K562 (cell line): ENCODE measurements at regions not wholly inside any gene's neighbourhood (a gene's known extent, or its start where the extent isn't known, plus 50 kb on each side); places are given as distances from the start of the nearest gene placed in this dataset.

Experiments
- DEAF1 ChIP-seq: fragments of 450-650 bp; formaldehyde crosslinking; IDR thresholded peaks from 2 replicates; pipeline ENCODE4 v1.4.0; 2020; ENCODE audit warnings: mild to moderate bottlenecking, moderate library complexity
- TBL1XR1 ChIP-seq, 2 experiments: IDR thresholded peaks; 2 replicates each; pipeline ENCODE4 v1.6.1; 2012; ENCODE audit warnings: improper control_type of control experiment in 2 of 2, low read length in 2 of 2, mild to moderate bottlenecking in 1 of 2
- TFAP4 ChIP-seq: sonication (generic); formaldehyde crosslinking; IDR thresholded peaks from 2 replicates; pipeline ENCODE4 v1.8.0; 2022; ENCODE audit warnings: missing genetic modification reagents, mild to moderate bottlenecking, moderate library complexity, borderline replicate concordance
- TF ChIP-seq, protein P1 (sequence below): sonication (generic); formaldehyde crosslinking; IDR thresholded peaks from 2 replicates; pipeline ENCODE4 v1.8.1; 2023; ENCODE audit warnings: missing genetic modification reagents, mild to moderate bottlenecking, borderline replicate concordance
- TF ChIP-seq, protein P2 (sequence below), 2 experiments: fragments of 450-650 bp; formaldehyde crosslinking in 1 of 2; IDR thresholded peaks; 2 replicates each; pipeline versions ENCODE4 v1.4.0 to v1.6.1; 2014 to 2020; ENCODE audit warnings: mild to moderate bottlenecking in 2 of 2, borderline replicate concordance in 1 of 2, low read depth in 1 of 2
- TF ChIP-seq, protein P3 (sequence below): sonication (generic); formaldehyde crosslinking; IDR thresholded peaks from 2 replicates; pipeline ENCODE4 v1.8.1; 2023; ENCODE audit warnings: mild to moderate bottlenecking, missing genetic modification reagents

GRCh38 chr18:5640939-5641338 is 97.1 kb upstream of the EPB41L3 start (continued):
- TF ChIP-seq, protein P1, sequence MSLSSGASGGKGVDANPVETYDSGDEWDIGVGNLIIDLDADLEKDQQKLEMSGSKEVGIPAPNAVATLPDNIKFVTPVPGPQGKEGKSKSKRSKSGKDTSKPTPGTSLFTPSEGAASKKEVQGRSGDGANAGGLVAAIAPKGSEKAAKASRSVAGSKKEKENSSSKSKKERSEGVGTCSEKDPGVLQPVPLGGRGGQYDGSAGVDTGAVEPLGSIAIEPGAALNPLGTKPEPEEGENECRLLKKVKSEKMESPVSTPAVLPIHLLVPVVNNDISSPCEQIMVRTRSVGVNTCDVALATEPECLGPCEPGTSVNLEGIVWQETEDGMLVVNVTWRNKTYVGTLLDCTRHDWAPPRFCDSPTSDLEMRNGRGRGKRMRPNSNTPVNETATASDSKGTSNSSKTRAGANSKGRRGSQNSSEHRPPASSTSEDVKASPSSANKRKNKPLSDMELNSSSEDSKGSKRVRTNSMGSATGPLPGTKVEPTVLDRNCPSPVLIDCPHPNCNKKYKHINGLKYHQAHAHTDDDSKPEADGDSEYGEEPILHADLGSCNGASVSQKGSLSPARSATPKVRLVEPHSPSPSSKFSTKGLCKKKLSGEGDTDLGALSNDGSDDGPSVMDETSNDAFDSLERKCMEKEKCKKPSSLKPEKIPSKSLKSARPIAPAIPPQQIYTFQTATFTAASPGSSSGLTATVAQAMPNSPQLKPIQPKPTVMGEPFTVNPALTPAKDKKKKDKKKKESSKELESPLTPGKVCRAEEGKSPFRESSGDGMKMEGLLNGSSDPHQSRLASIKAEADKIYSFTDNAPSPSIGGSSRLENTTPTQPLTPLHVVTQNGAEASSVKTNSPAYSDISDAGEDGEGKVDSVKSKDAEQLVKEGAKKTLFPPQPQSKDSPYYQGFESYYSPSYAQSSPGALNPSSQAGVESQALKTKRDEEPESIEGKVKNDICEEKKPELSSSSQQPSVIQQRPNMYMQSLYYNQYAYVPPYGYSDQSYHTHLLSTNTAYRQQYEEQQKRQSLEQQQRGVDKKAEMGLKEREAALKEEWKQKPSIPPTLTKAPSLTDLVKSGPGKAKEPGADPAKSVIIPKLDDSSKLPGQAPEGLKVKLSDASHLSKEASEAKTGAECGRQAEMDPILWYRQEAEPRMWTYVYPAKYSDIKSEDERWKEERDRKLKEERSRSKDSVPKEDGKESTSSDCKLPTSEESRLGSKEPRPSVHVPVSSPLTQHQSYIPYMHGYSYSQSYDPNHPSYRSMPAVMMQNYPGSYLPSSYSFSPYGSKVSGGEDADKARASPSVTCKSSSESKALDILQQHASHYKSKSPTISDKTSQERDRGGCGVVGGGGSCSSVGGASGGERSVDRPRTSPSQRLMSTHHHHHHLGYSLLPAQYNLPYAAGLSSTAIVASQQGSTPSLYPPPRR (CRISPR knock-in tag) = no peak
- TF ChIP-seq DEAF1 = no peak
- TF ChIP-seq TBL1XR1 (IDR thresholded peaks at IDR 0.05; ENCODE audit: low read length in 2 of 2) = no peak
- TF ChIP-seq TFAP4 (CRISPR knock-in tag) = no peak
- TF ChIP-seq, protein P2, sequence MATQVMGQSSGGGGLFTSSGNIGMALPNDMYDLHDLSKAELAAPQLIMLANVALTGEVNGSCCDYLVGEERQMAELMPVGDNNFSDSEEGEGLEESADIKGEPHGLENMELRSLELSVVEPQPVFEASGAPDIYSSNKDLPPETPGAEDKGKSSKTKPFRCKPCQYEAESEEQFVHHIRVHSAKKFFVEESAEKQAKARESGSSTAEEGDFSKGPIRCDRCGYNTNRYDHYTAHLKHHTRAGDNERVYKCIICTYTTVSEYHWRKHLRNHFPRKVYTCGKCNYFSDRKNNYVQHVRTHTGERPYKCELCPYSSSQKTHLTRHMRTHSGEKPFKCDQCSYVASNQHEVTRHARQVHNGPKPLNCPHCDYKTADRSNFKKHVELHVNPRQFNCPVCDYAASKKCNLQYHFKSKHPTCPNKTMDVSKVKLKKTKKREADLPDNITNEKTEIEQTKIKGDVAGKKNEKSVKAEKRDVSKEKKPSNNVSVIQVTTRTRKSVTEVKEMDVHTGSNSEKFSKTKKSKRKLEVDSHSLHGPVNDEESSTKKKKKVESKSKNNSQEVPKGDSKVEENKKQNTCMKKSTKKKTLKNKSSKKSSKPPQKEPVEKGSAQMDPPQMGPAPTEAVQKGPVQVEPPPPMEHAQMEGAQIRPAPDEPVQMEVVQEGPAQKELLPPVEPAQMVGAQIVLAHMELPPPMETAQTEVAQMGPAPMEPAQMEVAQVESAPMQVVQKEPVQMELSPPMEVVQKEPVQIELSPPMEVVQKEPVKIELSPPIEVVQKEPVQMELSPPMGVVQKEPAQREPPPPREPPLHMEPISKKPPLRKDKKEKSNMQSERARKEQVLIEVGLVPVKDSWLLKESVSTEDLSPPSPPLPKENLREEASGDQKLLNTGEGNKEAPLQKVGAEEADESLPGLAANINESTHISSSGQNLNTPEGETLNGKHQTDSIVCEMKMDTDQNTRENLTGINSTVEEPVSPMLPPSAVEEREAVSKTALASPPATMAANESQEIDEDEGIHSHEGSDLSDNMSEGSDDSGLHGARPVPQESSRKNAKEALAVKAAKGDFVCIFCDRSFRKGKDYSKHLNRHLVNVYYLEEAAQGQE (IDR thresholded peaks at IDR 0.05; ENCODE audit: borderline replicate concordance) = no peak
- TF ChIP-seq, protein P2 (CRISPR knock-in tag; IDR thresholded peaks at IDR 0.05; ENCODE audit: low read depth) = no peak
- TF ChIP-seq, protein P3, sequence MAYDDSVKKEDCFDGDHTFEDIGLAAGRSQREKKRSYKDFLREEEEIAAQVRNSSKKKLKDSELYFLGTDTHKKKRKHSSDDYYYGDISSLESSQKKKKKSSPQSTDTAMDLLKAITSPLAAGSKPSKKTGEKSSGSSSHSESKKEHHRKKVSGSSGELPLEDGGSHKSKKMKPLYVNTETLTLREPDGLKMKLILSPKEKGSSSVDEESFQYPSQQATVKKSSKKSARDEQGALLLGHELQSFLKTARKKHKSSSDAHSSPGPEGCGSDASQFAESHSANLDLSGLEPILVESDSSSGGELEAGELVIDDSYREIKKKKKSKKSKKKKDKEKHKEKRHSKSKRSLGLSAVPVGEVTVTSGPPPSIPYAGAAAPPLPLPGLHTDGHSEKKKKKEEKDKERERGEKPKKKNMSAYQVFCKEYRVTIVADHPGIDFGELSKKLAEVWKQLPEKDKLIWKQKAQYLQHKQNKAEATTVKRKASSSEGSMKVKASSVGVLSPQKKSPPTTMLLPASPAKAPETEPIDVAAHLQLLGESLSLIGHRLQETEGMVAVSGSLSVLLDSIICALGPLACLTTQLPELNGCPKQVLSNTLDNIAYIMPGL (CRISPR knock-in tag) = no peak
